ENCODE measurements at regions not wholly inside any gene's neighbourhood (a gene's known extent, or its start where the extent isn't known, plus 50 kb on each side); places are given as distances from the start of the nearest gene placed in this dataset.

DNA sequence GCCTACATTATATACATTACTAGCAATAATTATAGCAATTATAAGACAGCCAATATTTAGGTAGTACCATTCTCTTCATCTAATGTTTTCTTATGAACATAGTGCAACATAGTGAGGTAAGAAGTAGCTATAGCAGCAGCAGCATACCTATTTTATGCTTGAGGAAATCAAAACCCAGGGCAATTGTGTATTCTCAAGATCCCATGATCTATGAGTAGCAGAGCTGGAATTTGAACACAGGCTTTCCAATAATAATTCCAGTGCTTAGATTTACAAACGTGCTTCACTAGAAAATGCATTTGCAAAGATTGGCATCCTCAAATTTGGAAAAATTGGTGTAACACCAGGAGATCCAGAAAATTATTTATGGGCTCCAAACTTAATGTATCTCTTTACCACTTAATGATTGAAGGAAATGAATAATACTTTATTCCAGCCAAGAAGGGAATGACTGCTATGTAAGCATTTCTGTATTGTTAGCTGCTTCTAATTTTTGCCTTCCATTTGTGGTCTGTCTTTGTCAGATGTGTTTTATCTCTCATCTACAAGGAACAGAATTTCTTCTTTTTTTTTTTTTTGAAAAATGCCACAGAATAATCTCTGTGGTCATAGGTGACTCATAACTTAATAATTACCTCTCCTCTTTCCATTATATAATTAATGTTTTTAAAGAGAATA is 451.1 kb downstream of the ARAP2 start:
- DNase-seq (no peak), ATAC-seq (no peak)
- CTCF ChIA-PET, result no interaction called here
- no peaks in the 10 kb centered on the region for H3K4me1 Mint-ChIP-seq
- no peak overlapping the region for H3K4me3 Mint-ChIP-seq
- no peaks in the 10 kb centered on the region for H3K27me3 Mint-ChIP-seq
- H3K9me3 Mint-ChIP-seq (ENCODE audit: low read depth), result peaks cover 3% of the 10 kb centered on the region
- no peak overlapping the region for H3K27ac Mint-ChIP-seq
- H3K36me3 Mint-ChIP-seq, result no peaks in the 10 kb centered on the region

GRCh38 chr4:35793766-35794165 is 450.5 kb downstream of the ARAP2 start:
- CTCF ChIA-PET, result no interaction called here
- H3K4me3 Mint-ChIP-seq, result no peak overlapping the region
- no peaks in the 10 kb centered on the region for H3K36me3 Mint-ChIP-seq

DNA sequence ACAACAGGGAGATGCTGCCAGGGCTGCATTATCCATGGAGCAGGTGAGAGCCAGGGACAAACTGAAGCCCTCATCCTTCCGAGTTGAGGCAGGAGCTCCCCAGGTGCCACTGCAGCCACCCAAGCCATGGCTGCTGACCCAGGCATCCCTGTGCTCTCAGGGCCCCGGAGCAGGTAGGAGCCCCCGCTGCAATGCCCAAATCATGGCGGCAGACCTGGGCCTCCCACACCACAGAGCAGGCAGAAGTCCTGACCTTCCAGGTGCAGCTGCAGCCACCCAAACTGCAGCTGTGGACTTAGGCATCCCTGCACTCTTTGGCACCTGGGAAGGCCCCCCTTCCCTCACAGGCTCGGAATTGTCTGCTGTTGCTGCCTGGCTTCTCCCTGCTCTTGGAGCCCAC is 443.6 kb downstream of the ARAP2 start:
- H3K4me3 Mint-ChIP-seq, result no peak overlapping the region
- H3K36me3 Mint-ChIP-seq, result no peaks in the 10 kb centered on the region
- no peak overlapping the region for H3K27ac Mint-ChIP-seq
- H3K4me1 Mint-ChIP-seq, result no peaks in the 10 kb centered on the region
- H3K27me3 Mint-ChIP-seq, result no peaks in the 10 kb centered on the region
- no peak for ATAC-seq
- H3K9me3 Mint-ChIP-seq (ENCODE audit: low read depth), result peaks cover 3% of the 10 kb centered on the region
- CTCF ChIA-PET, result no interaction called here
- DNase-seq, result no peak

More at GRCh38 chr4:35793766-35794165, 450.5 kb downstream of the ARAP2 start:
- Mint-ChIP-seq H3K27ac (no peak overlapping the region), H3K9me3 (ENCODE audit: low read depth) (peaks cover 3% of the 10 kb centered on the region), H3K27me3 (no peaks in the 10 kb centered on the region), H3K4me1 (no peaks in the 10 kb centered on the region)
- ATAC-seq (no peak), DNase-seq (no peak)

DNA sequence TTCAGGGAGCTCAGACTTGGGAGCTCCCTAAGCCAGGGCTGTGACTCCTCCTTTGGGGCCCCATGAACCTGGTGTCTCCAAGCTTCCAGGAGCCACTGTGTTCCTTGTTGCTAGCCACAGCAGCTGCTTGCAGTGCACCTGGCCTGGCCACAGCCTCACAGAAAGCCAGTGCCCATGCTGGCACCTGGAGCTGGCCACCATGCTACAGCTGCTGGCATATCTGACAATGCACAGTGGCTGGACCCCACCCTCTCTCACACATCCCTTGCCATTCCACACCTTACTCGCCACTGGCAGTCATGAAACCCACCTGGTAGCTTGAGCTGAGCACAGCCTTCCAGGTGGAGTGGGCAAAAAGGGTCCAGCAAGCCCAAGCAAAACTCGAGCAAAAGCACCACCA is 441.7 kb downstream of the ARAP2 start:
- CTCF ChIA-PET, result no interaction called here
- Mint-ChIP-seq H3K9me3 (ENCODE audit: low read depth) (no peaks in the 10 kb centered on the region), H3K27me3 (no peaks in the 10 kb centered on the region), H3K4me1 (no peaks in the 10 kb centered on the region), H3K27ac (no peak overlapping the region), H3K36me3 (no peaks in the 10 kb centered on the region), H3K4me3 (no peak overlapping the region)
- no peak for ATAC-seq
- no peak for DNase-seq

DNA sequence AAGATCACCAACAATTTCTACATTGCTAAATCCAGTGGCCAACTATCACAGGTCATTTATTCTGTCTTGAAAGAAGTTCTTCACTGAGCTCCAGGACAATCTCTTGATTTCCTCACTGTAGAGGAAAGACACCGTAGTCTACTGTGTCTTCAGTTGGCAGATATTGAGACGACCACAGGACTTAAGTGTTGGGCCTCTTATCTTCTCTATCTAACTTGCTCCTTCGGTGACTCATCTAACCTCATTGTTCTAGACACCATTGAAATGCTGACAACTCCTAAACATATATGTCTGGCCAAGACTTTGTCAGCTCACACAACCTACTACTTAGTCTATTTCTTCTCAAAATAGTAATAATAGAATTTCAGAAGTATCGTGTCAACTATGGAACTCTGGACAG is 425.8 kb downstream of the ARAP2 start:
- Mint-ChIP-seq H3K27me3 (peaks cover 3% of the 10 kb centered on the region), H3K4me1 (no peaks in the 10 kb centered on the region), H3K27ac (no peak overlapping the region), H3K4me3 (no peak overlapping the region), H3K36me3 (no peaks in the 10 kb centered on the region), H3K9me3 (ENCODE audit: low read depth) (no peaks in the 10 kb centered on the region)
- no peak for DNase-seq
- no peak for ATAC-seq
- CTCF ChIA-PET, result no interaction called here

DNA sequence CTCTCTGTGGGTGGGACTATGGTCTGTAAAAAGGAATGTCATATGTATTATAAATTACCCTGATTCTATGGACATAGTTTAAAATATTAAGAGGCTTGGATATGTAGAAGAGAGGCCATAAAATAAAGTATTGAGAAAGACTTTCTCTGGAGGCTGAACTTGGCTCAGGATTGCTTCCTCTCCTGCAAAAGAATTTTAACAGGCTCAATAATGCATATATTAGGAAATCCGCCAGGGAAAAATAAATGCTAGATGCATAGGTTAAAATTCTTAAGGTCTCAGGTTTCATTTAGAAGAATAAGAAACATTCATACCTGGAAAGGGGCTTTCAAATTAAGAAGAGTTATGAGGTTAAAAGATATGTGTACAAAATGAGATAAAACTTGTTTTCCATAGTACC is 424.3 kb downstream of the ARAP2 start:
- ATAC-seq, result no peak
- CTCF ChIA-PET, result no interaction called here

DNA sequence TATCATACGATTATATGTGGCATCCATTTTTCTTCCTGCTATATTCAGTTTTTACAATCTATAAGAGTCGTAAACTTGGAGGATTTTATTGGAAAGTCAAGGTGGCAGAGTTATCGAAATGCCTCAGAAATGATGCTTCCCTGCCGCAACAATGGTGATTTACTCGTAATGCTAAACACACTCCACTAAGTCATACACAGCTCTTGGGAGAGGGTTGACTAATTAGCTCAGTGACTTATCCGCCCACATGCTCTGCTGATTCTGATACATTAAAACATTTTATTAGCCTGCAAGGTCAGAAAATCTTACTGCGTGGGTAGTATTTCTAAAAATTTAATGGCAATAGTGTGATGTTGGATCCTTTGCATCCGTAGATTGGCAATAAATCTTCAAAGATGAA is 420.1 kb downstream of the ARAP2 start:
- Mint-ChIP-seq H3K27me3 (no peaks in the 10 kb centered on the region), H3K36me3 (no peaks in the 10 kb centered on the region), H3K4me1 (no peaks in the 10 kb centered on the region), H3K4me3 (no peak overlapping the region), H3K9me3 (ENCODE audit: low read depth) (no peaks in the 10 kb centered on the region), H3K27ac (no peak overlapping the region)
- ATAC-seq (no peak), DNase-seq (no peak)
- CTCF ChIA-PET, result no interaction called here

More for the DNA sequence above, 424.3 kb downstream of the ARAP2 start:
- H3K27ac Mint-ChIP-seq, result no peak overlapping the region
- no peaks in the 10 kb centered on the region for H3K4me1 Mint-ChIP-seq
- H3K27me3 Mint-ChIP-seq, result peaks cover 3% of the 10 kb centered on the region
- DNase-seq, result no peak
- H3K9me3 Mint-ChIP-seq (ENCODE audit: low read depth), result no peaks in the 10 kb centered on the region
- no peaks in the 10 kb centered on the region for H3K36me3 Mint-ChIP-seq
- no peak overlapping the region for H3K4me3 Mint-ChIP-seq

DNA sequence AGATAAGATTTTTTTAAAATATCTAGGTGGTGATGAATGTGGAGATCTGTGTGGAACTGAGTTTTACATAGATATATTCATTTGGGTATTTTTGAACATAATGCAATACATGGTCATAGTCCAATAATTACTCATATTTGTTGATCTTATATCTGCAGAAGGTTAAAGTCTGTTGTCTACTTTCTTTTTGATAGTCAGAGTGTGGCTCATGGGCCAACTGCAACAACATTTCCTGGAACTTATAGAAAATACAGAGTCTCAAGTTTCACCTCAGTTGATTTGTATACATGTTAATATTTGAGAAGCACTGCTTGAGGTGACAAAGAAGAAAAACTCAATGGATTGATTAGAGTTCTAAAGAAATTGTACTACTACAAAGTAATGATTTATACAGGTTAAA is 408.4 kb downstream of the ARAP2 start:
- Mint-ChIP-seq H3K36me3 (no peaks in the 10 kb centered on the region), H3K4me1 (no peaks in the 10 kb centered on the region), H3K9me3 (ENCODE audit: low read depth) (no peaks in the 10 kb centered on the region)

DNA sequence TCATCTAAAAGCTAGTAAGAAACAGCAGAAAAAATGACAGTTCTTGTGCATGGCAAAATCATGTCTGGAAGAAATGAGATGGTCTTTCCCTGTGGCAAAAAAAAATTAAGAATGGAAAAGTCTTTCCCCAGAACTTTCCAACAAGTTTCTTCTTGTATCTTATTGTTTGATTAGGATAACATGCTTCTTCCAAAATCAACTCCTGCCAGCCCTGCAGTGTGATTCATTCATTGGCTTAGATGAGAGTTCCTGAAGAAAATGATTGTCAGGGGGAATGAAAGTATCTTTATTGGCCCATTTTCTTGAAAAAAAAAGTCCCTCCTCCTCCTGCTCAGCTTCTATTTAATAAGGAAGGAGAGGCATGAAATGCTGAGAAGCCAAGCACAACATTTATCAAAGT is 407.7 kb downstream of the ARAP2 start:
- no peak overlapping the region for H3K27ac Mint-ChIP-seq
- H3K36me3 Mint-ChIP-seq, result no peaks in the 10 kb centered on the region
- H3K9me3 Mint-ChIP-seq (ENCODE audit: low read depth), result no peaks in the 10 kb centered on the region
- peaks cover 7% of the 10 kb centered on the region for H3K27me3 Mint-ChIP-seq
- CTCF ChIA-PET, result no interaction called here
- DNase-seq (no peak), ATAC-seq (no peak)
- no peaks in the 10 kb centered on the region for H3K4me1 Mint-ChIP-seq
- H3K4me3 Mint-ChIP-seq, result no peak overlapping the region

More for the DNA sequence above, 408.4 kb downstream of the ARAP2 start:
- DNase-seq, result no peak
- no peak overlapping the region for H3K27ac Mint-ChIP-seq
- peaks cover 4% of the 10 kb centered on the region for H3K27me3 Mint-ChIP-seq
- CTCF ChIA-PET, result no interaction called here
- ATAC-seq, result no peak
- no peak overlapping the region for H3K4me3 Mint-ChIP-seq

- Mint-ChIP-seq H3K9me3 (ENCODE audit: low read depth) (no peaks in the 10 kb centered on the region), H3K4me3 (no peak overlapping the region), H3K36me3 (no peaks in the 10 kb centered on the region), H3K27me3 (no peaks in the 10 kb centered on the region), H3K4me1 (no peaks in the 10 kb centered on the region), H3K27ac (no peak overlapping the region)
- DNase-seq, result no peak
- CTCF ChIA-PET, result no interaction called here
- no peak for ATAC-seq
Observed at GRCh38 chr4:35867057-35867456, 377.3 kb downstream of the ARAP2 start.

GRCh38 chr4:35872273-35872672 is 372.0 kb downstream of the ARAP2 start:
- Mint-ChIP-seq H3K4me3 (no peak overlapping the region), H3K4me1 (no peaks in the 10 kb centered on the region), H3K9me3 (ENCODE audit: low read depth) (no peaks in the 10 kb centered on the region), H3K36me3 (no peaks in the 10 kb centered on the region), H3K27me3 (peaks cover 2% of the 10 kb centered on the region), H3K27ac (no peak overlapping the region)
- ATAC-seq (no peak), DNase-seq (no peak)
- CTCF ChIA-PET, result no interaction called here

DNA sequence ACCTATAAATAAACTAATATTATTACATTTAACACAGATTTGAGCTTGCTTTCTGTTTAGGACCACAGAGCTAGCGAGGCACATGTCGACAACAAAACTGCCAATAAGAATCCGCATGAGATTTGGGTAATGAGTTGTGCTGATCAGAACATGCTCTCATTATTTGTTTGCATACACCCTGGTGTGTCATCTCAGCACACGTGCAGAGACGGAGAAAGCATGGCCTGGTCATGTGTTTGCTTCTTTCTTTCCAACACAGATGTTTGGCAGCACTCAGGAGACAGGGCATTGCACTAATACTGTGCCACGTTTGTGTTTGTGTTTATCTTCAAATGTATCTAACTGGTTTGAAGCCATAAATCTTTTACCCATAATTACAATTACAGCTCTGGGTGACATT is 364.8 kb downstream of the ARAP2 start:
- no peak overlapping the region for H3K4me3 Mint-ChIP-seq
- no peaks in the 10 kb centered on the region for H3K36me3 Mint-ChIP-seq
- H3K27me3 Mint-ChIP-seq, result peaks cover 3% of the 10 kb centered on the region
- CTCF ChIA-PET, result no interaction called here
- no peak overlapping the region for H3K27ac Mint-ChIP-seq
- no peak for DNase-seq
- no peak for ATAC-seq
- no peaks in the 10 kb centered on the region for H3K9me3 Mint-ChIP-seq (ENCODE audit: low read depth)
- H3K4me1 Mint-ChIP-seq, result no peaks in the 10 kb centered on the region

- Mint-ChIP-seq H3K27me3 (peaks cover 6% of the 10 kb centered on the region), H3K9me3 (ENCODE audit: low read depth) (no peaks in the 10 kb centered on the region), H3K4me3 (no peak overlapping the region), H3K36me3 (no peaks in the 10 kb centered on the region), H3K4me1 (no peaks in the 10 kb centered on the region), H3K27ac (no peak overlapping the region)
- no peak for DNase-seq
- no peak for ATAC-seq
- CTCF ChIA-PET, result no interaction called here
Observed at GRCh38 chr4:35883108-35883507, 361.2 kb downstream of the ARAP2 start.

DNA sequence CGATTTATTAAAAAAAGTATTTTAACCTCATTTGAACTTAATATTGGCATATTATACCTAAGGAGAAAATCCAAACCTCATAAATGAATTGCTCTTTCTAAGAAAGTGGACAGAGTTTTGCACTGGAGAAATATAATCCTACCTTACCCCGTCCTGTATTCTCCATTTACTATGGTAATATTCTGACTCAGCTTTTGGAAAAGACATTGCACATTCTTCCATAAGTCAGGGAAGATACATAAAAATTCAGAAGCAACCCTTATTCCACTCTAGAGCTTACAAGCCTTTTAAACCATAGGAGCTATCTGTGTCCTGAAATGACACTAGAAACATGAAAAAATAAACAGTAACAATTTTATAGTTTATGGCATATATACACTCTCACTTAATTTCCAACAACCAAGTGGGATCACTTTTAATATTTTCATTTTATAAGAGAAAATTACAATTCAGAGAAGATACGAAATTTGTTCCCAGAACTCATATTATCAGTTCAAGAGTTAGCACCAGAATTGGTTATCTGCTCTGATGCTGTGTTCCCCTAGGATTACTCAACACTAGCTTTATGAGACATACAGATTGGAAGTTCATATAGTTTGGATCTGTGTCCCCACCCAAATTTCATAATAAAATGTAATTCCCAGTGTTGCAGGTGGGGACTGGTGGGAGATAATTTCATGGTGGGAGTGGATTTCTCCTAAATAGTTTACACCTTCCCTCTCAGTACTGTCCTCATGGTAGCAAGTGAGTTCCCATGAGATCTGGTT is 359.4 kb downstream of the ARAP2 start:
- H3K36me3 Mint-ChIP-seq, result no peaks in the 10 kb centered on the region
- no peak for ATAC-seq
- H3K27ac Mint-ChIP-seq, result no peak overlapping the region
- CTCF ChIA-PET, result no interaction called here
- DNase-seq, result no peak
- H3K4me3 Mint-ChIP-seq, result no peak overlapping the region
- H3K9me3 Mint-ChIP-seq (ENCODE audit: low read depth), result no peaks in the 10 kb centered on the region
- peaks cover 6% of the 10 kb centered on the region for H3K27me3 Mint-ChIP-seq
- H3K4me1 Mint-ChIP-seq, result no peaks in the 10 kb centered on the region
